ENCODE measurements at regions not wholly inside any gene's neighbourhood (a gene's known extent, or its start where the extent isn't known, plus 50 kb on each side); places are given as distances from the start of the nearest gene placed in this dataset.

- peaks cover 2% of the 10 kb centered on the region for H3K27me3 Mint-ChIP-seq (ENCODE audit: insufficient read depth, low read depth, poor library complexity)
- Histone ChIP-seq H3K27me3 (ENCODE audit: insufficient read depth) (no peaks in the 10 kb centered on the region), H4K20me1 (replicated peaks; ENCODE audit: insufficient read depth) (no peaks in the 10 kb centered on the region), H3K9me2 (ENCODE audit: insufficient read depth) (no peaks in the 10 kb centered on the region), H3F3A (replicated peaks; ENCODE audit: low read depth) (no peaks in the 10 kb centered on the region), H3K4me2 (no peak overlapping the region), H3K36me3 (ENCODE audit: insufficient read depth) (no peaks in the 10 kb centered on the region), H3K27ac (ENCODE audit: low read depth) (no peak overlapping the region), H2AFZ (no peak overlapping the region), H3K4me1 (ENCODE audit: insufficient read depth) (0 out of 2 replicates have a peak, but pooled peaks cover 6% of the 10 kb centered on the region), H3K79me2 (replicated peaks; ENCODE audit: insufficient read depth) (no peaks in the 10 kb centered on the region), H3K4me3 (no peak overlapping the region)
- H3K27ac Mint-ChIP-seq = no peak overlapping the region
- DNase-seq (ENCODE audit: low spot score) (no peak), ATAC-seq (no peak)
- H3K4me1 Mint-ChIP-seq = peaks cover 7% of the 10 kb centered on the region
- TF ChIP-seq JUNB (IDR thresholded peaks at IDR 0.05; ENCODE audit: unreplicated experiment) = no peak
- no peak for TF ChIP-seq REST (IDR thresholded peaks at IDR 0.05; ENCODE audit: unreplicated experiment)
- no peak for TF ChIP-seq ZNF462 (CRISPR knock-in tag; IDR thresholded peaks at IDR 0.05)
- H3K36me3 Mint-ChIP-seq (ENCODE audit: low read depth) = no peaks in the 10 kb centered on the region
- H3K9me3 Mint-ChIP-seq = no peaks in the 10 kb centered on the region
- no peak overlapping the region for H3K4me3 Mint-ChIP-seq
These were observed 662.6 kb downstream of the ACTL7B start for GRCh38 chr9:108193026-108193710.

All from GM23338 (cell line).